Occipital lobe (tissue), 1 donor: ENCODE measurements at regions not wholly inside any gene's neighbourhood (a gene's known extent, or its start where the extent isn't known, plus 50 kb on each side); places are given as distances from the start of the nearest gene placed in this dataset.

ENCODE experiments used
- DNase-seq: peaks from one replicate; lab custom pipeline; 2025; lab: John Stamatoyannopoulos, UW

GRCh38 chr1:29730623-29731022 is 494.3 kb downstream of the PTPRU start:
- no peak for DNase-seq

- DNase-seq = no peak
Observed at GRCh38 chr1:29729281-29729680, 493.0 kb downstream of the PTPRU start.

DNA sequence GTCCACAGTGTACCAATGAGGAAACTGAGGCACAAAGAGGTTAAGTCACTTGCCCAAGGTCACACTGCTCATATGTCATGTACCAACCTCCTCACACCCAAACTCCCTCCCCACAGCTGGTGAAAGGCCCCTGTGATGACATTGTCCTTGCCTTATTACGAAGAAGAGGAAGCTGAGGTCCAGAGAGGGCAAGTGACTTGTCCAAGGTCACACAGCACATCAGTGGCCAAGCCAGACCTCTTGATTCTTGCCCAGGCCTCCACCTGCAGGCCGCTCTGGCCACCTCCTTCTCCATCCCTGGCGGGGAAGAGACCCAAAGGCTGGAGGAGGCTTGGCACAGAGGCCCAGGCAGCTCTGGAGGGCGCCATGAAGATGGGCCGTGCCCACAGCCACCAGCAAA is 492.4 kb downstream of the PTPRU start:
- DNase-seq = no peak

- no peak for DNase-seq
Observed at GRCh38 chr1:29725262-29725661, 488.9 kb downstream of the PTPRU start.

DNA sequence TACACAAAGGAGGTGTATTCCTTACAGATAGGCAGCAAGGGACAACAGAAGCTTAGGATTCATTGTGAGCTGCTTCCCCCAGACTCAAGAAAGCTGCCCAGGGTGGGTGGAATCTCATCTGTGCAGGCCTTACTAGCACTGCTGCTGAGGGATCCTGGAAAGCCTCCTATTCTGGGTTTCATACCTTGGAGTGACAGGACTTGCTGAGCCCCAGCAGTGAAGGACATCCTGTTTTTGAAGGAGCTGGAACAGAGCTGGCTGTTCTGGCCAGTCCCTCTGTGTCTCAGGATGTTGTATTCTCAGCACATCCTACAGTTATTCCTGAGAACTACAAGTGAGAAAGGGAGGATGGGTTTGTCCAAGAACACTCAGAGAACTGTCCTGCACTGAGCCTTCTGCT is 486.3 kb downstream of the PTPRU start:
- no peak for DNase-seq

- DNase-seq = no peak
Observed at GRCh38 chr1:29719253-29719652, 482.9 kb downstream of the PTPRU start.

DNA sequence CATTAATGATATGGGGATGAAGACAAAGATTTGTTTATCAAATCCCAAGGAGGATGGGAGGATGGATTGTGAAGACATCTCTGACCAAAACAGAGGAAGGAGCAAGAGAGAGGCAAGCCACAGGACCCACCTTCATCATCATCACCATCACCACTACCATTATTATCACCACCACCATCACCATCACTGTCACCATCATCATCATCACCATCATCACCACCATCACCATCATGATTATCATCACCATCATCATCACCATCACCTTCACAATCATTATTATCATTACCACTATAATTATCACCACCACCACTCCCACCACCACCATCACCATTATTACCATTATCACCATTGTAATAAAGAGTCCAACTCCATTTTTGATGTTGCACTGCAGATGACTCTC is 482.5 kb downstream of the PTPRU start:
- no peak for DNase-seq

GRCh38 chr1:29716306-29716705 is 480.0 kb downstream of the PTPRU start:
- no peak for DNase-seq

DNA sequence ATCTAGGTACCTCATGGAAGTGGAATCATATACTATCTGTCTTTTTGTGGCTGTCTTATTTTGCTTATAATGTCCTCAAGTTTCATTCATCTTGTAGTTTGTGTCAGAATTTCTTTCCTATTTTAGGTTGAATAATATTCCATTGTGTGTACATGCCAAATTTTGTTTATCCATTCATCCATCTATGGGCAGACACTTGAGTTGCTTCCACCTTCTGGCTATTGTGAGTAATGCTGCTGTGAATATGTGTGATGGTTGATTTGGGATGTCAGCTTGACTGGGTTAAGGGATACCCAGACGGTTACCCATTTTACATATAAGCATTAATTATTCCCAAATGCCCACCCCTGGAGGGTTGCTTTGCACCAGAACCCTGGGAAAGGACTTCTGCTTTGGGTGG is 477.5 kb downstream of the PTPRU start:
- DNase-seq = no peak

DNA sequence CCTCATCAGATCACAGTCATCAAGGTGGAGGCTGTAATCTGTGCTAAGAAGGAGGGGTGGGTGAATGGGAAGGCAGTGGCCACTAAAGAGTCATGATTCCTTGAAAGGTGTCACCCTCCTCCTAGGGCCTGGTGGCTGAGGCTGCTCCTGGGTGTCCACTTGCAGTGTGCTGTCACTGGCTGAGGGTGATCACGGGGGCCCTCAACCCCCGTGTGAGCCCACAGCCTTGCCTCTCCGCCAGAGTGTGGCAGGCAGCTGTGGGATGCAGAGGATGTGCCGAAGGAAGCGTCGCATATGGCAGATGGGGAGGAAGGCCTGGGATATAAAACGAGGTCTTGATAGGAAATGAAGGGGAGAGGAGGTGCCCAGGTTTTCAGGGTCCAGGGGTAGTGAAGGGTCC is 476.5 kb downstream of the PTPRU start:
- no peak for DNase-seq

- no peak for DNase-seq
Observed at GRCh38 chr1:29712284-29712651, 475.9 kb downstream of the PTPRU start.

GRCh38 chr1:29711582-29712283 is 475.4 kb downstream of the PTPRU start:
- no peak for DNase-seq

DNA sequence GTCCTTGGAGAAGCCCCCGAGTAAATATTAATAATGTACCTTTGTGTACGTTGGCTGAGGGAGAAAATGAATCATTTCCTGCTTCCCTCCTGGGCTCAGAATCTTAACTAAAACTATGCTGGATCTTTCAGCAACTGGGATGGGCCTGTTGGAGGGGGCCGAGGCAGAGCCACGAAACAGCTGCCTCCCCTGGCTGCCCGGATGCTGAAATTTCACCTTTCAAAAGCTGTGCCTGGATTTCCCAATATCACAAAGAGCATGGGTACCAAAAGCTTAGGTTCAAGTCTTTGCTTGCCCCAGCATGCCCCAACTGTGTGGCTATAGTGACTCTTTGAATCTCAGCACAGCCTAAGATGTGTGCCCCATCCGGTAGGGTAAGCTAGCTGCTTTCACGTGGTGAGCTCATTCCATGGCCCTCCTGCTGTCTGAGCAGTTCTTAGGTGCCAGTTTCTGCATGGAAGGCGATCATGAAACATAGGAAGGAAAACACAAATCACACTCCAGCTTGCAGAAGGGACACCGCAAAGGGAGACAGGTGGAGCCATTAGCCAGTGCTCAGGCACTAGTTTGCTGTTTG is 473.5 kb downstream of the PTPRU start:
- DNase-seq = no peak

- no peak for DNase-seq
Observed at GRCh38 chr1:29708796-29709703, 472.7 kb downstream of the PTPRU start.

- no peak for DNase-seq
Observed at GRCh38 chr1:29708381-29708780, 472.1 kb downstream of the PTPRU start.

DNA sequence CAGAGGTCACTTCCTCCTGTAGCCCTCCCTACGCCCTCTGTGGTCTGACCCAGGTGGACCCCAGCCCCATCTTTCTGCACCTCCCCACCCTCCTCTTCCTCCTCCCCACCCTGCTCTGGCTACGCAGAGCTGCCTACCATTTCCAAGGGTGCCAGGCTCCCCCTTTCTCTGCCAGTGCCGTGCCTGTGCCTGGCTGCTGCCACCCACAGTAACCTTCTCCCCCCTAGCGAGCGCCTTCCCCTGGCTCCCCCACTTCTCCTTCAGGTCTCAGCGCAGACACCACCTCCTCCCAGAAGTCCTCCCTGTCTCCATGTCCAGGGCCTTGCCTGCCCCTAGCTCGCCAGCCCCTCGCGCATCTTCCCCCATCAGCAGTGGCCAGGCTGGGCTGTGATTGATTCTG is 471.5 kb downstream of the PTPRU start:
- no peak for DNase-seq

DNA sequence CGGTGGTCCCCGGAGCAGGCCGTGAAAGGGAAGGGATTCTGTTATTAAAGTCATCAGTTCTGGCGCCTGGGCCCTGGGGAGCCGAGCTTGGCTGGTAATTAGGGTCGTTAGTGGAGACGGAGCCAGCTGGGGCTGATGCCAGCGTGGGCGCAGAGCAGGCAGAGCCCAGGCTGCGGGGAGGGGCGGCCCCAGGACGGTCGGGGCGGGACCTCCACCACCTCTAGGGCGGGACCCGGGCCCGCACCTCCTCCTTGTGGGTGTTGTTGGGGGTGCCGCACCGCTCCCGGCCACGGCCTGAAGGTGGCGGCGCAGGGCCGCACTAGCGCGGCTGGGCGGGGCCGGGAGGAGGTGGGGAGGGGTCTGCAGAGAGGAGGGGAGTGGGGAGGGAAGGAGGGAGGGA is 470.6 kb downstream of the PTPRU start:
- no peak for DNase-seq

GRCh38 chr1:29704430-29704829 is 468.1 kb downstream of the PTPRU start:
- no peak for DNase-seq

DNA sequence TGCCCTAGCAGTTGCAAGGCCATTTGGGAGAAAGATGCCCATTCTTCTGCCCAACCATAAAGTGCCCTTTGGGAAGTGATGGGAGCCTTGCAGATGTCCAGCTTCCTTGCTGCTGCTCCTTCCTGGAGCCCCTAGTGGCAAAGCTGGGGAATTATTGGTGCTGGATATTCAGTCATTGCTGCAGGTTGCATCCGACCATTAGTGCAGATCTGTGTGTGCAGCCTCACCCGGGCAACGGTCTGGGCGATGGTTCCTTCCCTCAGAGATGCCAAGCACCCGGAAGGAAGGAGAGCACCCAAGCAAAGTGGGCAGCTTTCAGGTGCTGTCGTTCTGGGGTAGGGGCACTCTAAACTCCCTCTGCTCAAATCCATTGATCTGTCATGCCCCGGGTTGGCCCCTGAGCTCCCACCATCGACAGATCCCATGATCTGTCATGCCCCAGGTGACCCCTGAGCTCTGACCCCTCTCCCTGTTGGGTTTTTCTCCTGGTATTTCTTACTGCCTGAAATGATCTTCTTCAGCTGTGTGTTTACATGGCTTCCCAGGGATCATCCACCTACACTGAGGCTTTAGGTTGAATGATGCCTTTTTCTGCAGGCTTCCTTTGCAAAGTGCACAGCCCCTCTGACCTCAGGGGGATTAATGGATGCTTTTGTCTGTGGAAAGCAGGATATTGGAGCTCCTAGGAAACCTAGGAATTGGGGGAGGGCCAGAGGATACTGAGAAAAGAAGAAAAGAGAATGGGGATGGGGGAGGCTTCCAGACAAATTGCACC is 467.5 kb downstream of the PTPRU start:
- no peak for DNase-seq

DNA sequence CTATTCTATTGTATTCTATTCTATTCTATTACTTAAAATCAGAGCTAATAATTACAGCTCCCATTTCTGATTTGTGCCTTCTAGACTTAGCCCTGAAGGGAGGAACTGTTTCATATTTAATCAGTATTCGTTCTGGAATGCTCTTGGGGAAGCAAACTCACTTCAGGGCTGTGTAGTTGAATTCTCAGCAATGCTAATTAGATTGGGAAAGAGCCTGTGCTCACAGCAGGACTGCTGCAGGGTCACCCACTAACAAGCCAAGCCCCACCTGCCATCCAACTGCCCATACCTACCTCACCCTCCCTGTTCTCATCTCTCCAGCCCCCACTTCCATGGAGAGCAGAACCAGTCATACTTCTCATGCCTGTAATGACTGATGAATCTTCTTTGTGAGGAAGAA is 464.2 kb downstream of the PTPRU start:
- DNase-seq = no peak

- DNase-seq = no peak
Observed at GRCh38 chr1:29698626-29699025, 462.3 kb downstream of the PTPRU start.

- DNase-seq = no peak
Observed at GRCh38 chr1:29698033-29698432, 461.7 kb downstream of the PTPRU start.
